ENCODE measurements at regions not wholly inside any gene's neighbourhood (a gene's known extent, or its start where the extent isn't known, plus 50 kb on each side); places are given as distances from the start of the nearest gene placed in this dataset.
A peak's percentile ranks its signal among the peaks of the same experiment; 100 is the strongest.

DNA sequence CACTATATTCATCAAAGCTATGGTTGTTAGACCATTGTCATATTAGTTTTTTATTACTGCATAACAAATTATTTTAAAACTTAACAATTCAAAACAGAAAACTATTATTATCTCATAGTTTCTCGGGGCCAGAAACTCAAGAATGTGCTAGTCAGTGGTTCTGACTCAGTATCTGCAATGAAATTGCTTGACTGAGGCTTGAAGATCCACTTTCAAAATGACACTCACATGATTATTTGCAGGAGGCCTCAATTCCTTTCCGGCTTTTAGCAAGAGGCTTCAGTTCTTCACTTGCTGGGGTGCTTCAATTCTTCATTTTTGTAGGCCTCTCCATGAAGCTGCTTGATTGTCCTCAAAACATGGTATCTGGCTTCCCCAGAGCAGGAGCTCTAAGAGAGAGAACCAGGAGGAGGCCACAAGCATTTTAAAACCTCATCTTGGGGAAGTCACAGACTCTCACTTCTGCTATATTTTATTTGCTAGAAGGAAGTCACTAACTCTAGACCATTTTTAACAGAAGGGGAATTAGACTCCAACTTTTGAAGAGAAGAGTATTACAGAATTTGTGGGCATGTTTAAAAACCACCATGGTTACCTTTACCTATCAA, 383.7 kb downstream of the MFSD1 start:
- Histone ChIP-seq H3K4me3 (no peak overlapping the region), H3K27me3 (no peaks in the 10 kb centered on the region), H3K27ac (no peak overlapping the region), H3K4me1 (no peaks in the 10 kb centered on the region), H3K36me3 (no peaks in the 10 kb centered on the region), H3K9me3 (peaks cover 0 to 4% (median 0%) of the 10 kb centered on the region in 4 donors)
- DNase-seq = no peak
- TF ChIP-seq, protein P1, sequence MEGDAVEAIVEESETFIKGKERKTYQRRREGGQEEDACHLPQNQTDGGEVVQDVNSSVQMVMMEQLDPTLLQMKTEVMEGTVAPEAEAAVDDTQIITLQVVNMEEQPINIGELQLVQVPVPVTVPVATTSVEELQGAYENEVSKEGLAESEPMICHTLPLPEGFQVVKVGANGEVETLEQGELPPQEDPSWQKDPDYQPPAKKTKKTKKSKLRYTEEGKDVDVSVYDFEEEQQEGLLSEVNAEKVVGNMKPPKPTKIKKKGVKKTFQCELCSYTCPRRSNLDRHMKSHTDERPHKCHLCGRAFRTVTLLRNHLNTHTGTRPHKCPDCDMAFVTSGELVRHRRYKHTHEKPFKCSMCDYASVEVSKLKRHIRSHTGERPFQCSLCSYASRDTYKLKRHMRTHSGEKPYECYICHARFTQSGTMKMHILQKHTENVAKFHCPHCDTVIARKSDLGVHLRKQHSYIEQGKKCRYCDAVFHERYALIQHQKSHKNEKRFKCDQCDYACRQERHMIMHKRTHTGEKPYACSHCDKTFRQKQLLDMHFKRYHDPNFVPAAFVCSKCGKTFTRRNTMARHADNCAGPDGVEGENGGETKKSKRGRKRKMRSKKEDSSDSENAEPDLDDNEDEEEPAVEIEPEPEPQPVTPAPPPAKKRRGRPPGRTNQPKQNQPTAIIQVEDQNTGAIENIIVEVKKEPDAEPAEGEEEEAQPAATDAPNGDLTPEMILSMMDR (IDR thresholded peaks at IDR 0.05) = no peak
- TF ChIP-seq EP300 (IDR thresholded peaks at IDR 0.05) (no peak), POLR2AphosphoS5 (IDR thresholded peaks at IDR 0.05) (no peak), POLR2A (IDR thresholded peaks at IDR 0.05) (no peak)
- ATAC-seq (ENCODE audit: low FRiP score in 2 of 2) = peak in 1 of 2 donors; percentile 31
- WGBS, 2 donors = 67 to 73% methylated on average over 2 of the region's 2 CpGs

DNA sequence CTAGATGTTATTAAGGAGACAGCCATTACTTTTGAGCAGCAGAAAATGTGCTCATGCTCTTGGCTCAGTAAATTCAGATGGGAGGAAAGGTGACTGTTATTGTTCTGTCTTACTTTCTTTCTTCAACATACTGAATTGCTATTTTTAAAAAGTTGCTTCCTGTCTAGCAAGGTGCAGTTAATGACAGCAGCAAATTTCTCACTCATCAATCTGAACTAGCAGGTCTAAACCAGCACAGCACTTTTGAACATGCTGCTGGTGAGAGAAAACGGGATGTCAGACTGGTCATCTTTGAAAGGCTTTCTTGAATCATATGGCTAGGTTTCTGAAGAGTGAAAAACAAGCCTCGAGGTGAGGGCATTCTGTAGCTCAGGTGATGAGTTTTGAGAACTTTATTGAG, 384.7 kb downstream of the MFSD1 start:
- DNase-seq (no peak), ATAC-seq (ENCODE audit: low FRiP score in 2 of 2) (no peak)

DNA sequence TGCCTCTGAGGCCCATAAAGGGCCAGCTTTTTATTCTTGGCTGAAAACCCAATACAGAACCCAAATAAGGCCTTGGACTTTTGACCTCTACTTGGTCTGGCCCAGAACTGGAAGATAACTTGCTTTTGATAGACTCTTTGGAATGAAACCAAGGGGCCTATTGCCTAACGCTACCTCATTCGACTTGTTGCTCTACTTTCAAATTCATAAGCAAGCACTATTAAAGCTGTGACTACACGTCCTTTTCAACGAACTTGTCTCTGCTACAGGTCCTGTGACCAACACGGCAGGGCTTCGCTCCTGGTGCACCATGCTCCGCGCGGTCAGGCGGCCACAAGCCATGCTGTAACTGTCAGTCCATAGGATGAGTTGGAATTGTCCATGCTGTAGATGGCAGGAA, 385.4 kb downstream of the MFSD1 start:
- Histone ChIP-seq H3K27ac (no peak overlapping the region), H3K4me3 (no peak overlapping the region), H3K4me1 (no peaks in the 10 kb centered on the region), H3K36me3 (no peaks in the 10 kb centered on the region), H3K27me3 (no peaks in the 10 kb centered on the region), H3K9me3 (no peaks in the 10 kb centered on the region)
- no peak for TF ChIP-seq EP300 (IDR thresholded peaks at IDR 0.05)
- TF ChIP-seq POLR2AphosphoS5 (IDR thresholded peaks at IDR 0.05) = peak in 1 of 2 donors; percentile 5
- peak in 1 of 2 donors; percentile 29 for ATAC-seq (ENCODE audit: low FRiP score in 2 of 2)
- DNase-seq = peak in 1 of 2 donors; percentile 67
- WGBS, 2 donors = 79 to 85% methylated on average over 10 of the region's 10 CpGs

More for the DNA sequence above, 384.7 kb downstream of the MFSD1 start:
- no peak overlapping the region for H3K4me3 ChIP-seq
- no peak overlapping the region for H3K27ac ChIP-seq
- no peaks in the 10 kb centered on the region for H3K36me3 ChIP-seq
- H3K27me3 ChIP-seq = no peaks in the 10 kb centered on the region
- 56 to 64% methylated on average over 2 of the region's 2 CpGs for WGBS, 2 donors
- TF ChIP-seq POLR2A (IDR thresholded peaks at IDR 0.05) (no peak), EP300 (IDR thresholded peaks at IDR 0.05) (no peak), POLR2AphosphoS5 (IDR thresholded peaks at IDR 0.05) (no peak)
- TF ChIP-seq, protein P1 (IDR thresholded peaks at IDR 0.05) = no peak
- H3K9me3 ChIP-seq = no peaks in the 10 kb centered on the region
- H3K4me1 ChIP-seq = no peaks in the 10 kb centered on the region

GRCh38 chr3:159187706-159188105, 385.9 kb downstream of the MFSD1 start:
- no peaks in the 10 kb centered on the region for H3K9me3 ChIP-seq
- no peak overlapping the region for H3K27ac ChIP-seq
- no peak for TF ChIP-seq POLR2AphosphoS5 (IDR thresholded peaks at IDR 0.05)
- TF ChIP-seq POLR2A (IDR thresholded peaks at IDR 0.05) = no peak
- TF ChIP-seq, protein P1 (IDR thresholded peaks at IDR 0.05) = no peak
- TF ChIP-seq EP300 (IDR thresholded peaks at IDR 0.05) = no peak
- H3K4me3 ChIP-seq = no peak overlapping the region
- no peaks in the 10 kb centered on the region for H3K27me3 ChIP-seq
- WGBS, 2 donors = 91% methylated on average over 5 of the region's 6 CpGs
- ATAC-seq (ENCODE audit: low FRiP score in 2 of 2) = peak in 1 of 2 donors; percentile 13
- DNase-seq = no peak
- H3K4me1 ChIP-seq = no peaks in the 10 kb centered on the region
- H3K36me3 ChIP-seq = no peaks in the 10 kb centered on the region

DNA sequence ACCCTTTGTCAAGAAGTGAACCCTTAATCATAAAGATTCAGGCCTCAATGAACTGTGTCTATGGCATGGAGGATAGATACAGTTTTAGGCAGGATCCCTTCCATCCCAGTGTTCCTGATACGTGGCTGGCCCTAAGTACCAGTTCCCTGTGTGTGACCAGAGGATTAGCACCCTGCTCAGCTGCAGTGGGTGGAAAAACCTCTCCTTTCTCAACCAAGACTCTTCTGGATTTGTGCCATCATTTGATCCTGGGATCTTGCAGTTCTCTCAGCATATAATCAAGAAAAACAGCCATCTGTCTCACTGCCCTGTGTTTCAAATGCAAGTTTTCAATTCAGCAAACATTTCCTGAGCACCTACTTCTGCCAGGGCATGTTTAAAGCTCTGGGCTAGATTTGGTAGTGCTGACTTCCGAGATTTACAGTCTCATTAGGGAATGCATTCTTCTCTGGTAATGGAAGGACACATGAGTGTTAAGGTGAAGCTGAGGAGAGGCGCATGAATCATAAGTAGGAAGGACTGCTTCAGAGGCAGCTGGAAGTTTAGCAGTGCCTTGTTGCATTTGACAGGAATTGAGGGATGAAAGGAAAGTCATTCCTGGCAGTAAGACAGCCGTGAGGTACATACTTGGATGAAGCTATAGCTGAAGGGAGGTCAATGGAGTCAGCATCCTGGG, 388.3 kb downstream of the MFSD1 start:
- Histone ChIP-seq H3K27me3 (no peaks in the 10 kb centered on the region), H3K27ac (no peak overlapping the region), H3K9me3 (no peaks in the 10 kb centered on the region), H3K36me3 (no peaks in the 10 kb centered on the region), H3K4me3 (no peak overlapping the region), H3K4me1 (no peaks in the 10 kb centered on the region)
- 75% methylated on average over 4 of the region's 4 CpGs for WGBS, 2 donors
- ATAC-seq (ENCODE audit: low FRiP score in 2 of 2) = no peak
- no peak for DNase-seq
- TF ChIP-seq, protein P1 (IDR thresholded peaks at IDR 0.05) = no peak
